GM18502 (cell line): ENCODE measurements at regions not wholly inside any gene's neighbourhood (a gene's known extent, or its start where the extent isn't known, plus 50 kb on each side); places are given as distances from the start of the nearest gene placed in this dataset.

ENCODE experiments used
- ATAC-seq: cut with Tn5 transposase; IDR thresholded peaks from one replicate; pipeline ENCODE4 v1.9.1; 2021; ENCODE audit warnings: mild to moderate bottlenecking; ENCODE audit not compliant: unreplicated experiment, poor library complexity

- ATAC-seq, result no peak
Observed at GRCh38 chr1:222370913-222371675, 176.8 kb downstream of the HHIPL2 start.

GRCh38 chr1:222370081-222370912 is 177.6 kb downstream of the HHIPL2 start:
- ATAC-seq, result no peak

DNA sequence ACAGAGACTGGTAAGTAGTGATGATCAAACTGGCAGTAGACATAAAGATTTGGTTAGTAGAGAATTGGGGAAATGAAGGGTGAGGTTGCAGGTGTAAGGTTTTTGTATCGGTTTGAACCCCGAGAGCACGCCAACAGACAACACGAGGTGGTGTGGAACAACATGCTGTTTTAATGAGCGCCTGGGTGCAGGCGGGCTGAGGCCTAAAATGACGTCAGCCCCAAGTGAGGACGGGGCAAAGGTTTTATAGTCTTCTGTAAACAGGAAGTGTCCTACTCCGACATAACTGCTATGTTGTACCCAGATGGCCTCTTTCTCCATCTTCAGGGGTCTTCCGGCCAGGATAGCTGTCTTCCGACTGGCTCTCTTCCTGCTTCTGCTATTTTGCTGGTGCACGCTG is 178.8 kb downstream of the HHIPL2 start:
- no peak for ATAC-seq

GRCh38 chr1:222358100-222358499 is 189.8 kb downstream of the HHIPL2 start:
- no peak for ATAC-seq

GRCh38 chr1:222357252-222357651 is 190.7 kb downstream of the HHIPL2 start:
- no peak for ATAC-seq

DNA sequence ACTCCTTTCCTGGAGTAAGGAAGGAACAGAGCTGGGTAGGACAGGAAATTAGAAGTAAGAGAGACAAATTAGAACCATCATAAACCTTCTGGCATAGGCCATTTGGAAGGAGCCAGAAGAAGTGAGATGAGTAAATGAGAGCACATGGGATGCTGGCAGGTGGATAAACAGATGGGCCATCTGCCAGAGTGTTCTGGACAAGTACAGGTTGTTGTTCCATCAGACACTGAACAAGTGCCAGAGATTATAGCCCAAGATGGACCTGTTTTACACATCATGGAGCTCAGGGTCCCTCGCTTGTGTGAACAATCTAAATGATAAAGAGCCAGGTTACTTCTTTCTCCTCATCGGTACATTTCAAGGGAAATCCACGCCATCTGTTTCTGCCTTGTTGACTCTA is 200.3 kb downstream of the HHIPL2 start:
- ATAC-seq, result no peak

- no peak for ATAC-seq
Observed at GRCh38 chr1:222346955-222347354, 200.9 kb downstream of the HHIPL2 start.

GRCh38 chr1:222339376-222339947 is 208.4 kb downstream of the HHIPL2 start:
- ATAC-seq, result no peak

DNA sequence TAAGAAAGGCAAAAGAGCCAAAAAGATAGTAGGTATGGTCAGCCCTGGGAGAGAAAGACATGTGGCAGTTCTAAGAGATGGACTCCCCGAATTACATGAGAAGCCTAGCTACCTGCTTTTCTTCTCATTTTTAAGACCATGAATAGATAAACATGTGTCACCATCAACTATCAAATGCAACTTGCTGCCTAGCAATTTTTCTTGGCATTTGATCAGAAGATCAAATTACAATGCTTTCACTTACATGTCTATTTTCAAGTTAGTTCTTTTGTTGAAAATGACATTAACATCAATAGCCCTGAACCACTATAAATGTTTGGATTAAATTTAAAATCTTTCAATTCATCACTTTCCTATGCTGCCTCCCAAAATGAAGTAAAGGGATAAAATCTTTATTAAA is 212.3 kb downstream of the HHIPL2 start:
- no peak for ATAC-seq

GRCh38 chr1:222334026-222334680 is 213.8 kb downstream of the HHIPL2 start:
- ATAC-seq, result no peak

GRCh38 chr1:222331765-222332164 is 216.1 kb downstream of the HHIPL2 start:
- ATAC-seq, result no peak

DNA sequence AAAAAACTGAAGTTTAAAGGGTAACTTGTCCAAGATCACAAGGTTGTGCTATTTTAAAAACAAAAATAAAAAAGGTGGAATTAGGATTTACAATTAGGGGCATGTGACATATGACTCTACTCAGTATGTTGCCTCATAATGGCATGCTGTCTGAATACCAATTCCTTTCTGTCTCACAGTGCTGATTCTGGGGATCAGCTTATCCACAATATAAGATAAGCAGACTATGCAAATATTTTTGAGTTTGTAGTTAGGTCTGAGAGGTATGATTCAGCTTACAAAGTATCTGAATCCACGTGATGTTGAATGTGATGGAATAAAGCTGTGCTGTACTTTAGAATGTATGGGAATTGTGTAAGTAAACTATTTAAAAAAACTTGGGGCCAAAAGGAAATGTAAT is 216.6 kb downstream of the HHIPL2 start:
- no peak for ATAC-seq

DNA sequence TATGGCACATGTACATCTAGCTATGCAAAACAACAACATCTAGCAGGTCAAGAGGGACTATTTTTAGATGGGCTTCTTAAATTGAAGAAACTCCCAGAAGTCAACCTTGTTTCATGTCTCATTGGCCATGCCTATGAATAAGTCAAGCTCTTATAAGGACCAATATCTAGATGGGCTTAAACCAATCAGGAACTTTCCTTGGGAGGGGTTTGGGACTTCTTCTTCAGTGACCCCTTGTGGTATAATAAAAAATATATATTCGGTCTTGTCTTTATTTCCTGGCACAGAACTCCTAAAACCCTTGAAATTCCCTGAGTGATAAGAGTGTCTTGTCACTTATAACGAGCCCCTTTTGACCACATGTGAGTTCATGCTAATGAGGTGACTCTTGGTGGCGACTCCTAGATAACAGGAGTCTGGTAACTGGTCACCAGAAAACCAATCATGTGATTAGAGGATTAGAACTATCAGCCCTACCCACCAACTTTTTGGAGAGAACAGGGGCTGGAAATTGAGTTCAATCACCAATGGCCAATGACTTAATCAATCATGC is 218.3 kb downstream of the HHIPL2 start:
- ATAC-seq, result no peak

DNA sequence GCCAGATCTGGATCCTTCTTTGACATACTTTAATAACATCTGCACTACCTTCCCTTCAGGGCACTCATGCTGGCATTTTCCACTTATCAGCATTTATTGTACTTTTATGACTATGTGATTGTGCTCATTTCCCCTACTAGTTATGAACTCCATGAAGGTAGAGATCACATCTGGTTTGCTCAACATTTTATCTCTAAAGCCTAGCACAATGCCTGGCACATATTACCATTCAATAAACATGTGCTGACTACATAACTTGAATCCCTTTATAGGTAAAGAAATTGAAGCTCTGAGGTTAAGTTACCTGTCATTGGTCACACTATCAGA is 221.2 kb downstream of the HHIPL2 start:
- ATAC-seq, result no peak

GRCh38 chr1:222326006-222326709 is 221.7 kb downstream of the HHIPL2 start:
- no peak for ATAC-seq

DNA sequence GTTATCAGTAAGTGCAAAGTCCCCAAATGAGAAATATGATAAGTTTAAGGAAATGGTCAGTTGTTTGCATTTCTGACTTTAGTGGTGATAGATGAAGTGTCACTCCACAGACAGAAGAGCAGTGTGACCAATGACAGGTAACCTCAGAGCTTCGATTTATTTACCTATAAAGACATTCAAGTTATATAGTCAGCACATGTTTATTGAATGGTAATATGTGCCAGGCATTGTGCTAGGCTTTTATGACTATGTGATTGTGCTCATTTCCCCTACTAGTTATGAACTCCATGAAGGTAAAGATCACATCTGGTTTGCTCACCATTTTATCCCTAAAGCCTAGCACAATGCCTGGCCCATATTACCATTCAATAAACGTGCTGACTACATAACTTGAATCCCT is 222.4 kb downstream of the HHIPL2 start:
- ATAC-seq, result no peak

DNA sequence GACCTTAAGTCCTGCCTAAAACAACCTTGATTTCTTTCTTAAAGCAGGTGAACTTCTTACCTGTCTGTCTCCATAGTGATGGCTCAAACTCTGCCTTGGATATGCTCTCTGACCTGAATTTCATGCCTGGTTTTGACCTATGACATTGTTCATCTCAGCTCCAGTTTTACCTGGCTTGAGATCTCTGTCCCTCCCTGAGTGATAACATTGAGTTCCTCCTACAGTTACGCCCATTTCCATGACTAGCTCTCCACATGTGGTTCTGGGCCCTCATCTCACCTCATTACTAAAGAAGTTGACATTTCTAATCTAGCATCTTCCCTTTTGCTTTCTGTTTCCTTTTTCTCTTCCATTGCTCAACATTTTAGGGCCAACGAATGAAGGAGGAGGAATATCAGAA is 233.1 kb downstream of the HHIPL2 start:
- no peak for ATAC-seq

GRCh38 chr1:222310836-222311235 is 237.1 kb downstream of the HHIPL2 start:
- ATAC-seq, result no peak

GRCh38 chr1:222307621-222308020 is 240.3 kb downstream of the HHIPL2 start:
- ATAC-seq, result no peak

DNA sequence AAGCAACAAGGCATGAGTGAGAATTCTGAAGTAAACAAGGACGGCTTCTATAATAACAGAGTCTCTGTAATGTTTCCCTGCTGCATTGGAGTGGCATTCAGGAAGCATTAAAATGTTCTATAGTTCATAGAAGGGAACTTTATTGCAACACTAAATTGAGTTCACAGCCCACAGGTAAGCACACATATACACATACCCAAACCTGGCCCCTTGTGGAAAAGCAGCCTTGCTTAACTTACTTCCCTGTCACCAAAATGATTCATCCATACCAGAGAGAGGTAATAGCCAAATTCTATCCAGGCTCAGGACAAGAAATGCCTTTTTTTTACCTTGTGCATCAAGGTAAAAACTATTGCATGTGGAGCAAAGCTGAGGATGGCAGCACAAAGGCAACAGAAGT is 241.4 kb downstream of the HHIPL2 start:
- ATAC-seq, result no peak
